Activated CD4-positive, alpha-beta memory T cell treated with anti-CD3 and anti-CD28 coated beads for 36 hours (primary cell): ENCODE measurements at regions not wholly inside any gene's neighbourhood (a gene's known extent, or its start where the extent isn't known, plus 50 kb on each side); places are given as distances from the start of the nearest gene placed in this dataset.

Experiments
- CTCF ChIA-PET: fragments of 350-600 bp; sonication (Branson Sonifier 250); formaldehyde crosslinking; loops from one replicate; lab custom pipeline; 2021; ENCODE audit warnings: antibody characterized with exemption, inconsistent platforms; lab: Charles Lee
- POLR2A ChIA-PET: fragments of 350-600 bp; sonication (Branson Sonifier 250); formaldehyde crosslinking; loops from one replicate; lab custom pipeline; 2021; ENCODE audit warnings: antibody characterized with exemption; lab: Charles Lee
- DNase-seq: peaks from one replicate; pipeline ENCODE4 v3.0.0-alpha.2; 2020
- H3K27ac Mint-ChIP-seq: one replicate; pipeline ENCODE4 v1.8.0; 2021; ENCODE audit warnings: mixed read lengths
- H3K27me3 Mint-ChIP-seq: one replicate; pipeline ENCODE4 v1.8.0; 2021; ENCODE audit warnings: mixed read lengths
- H3K36me3 Mint-ChIP-seq: one replicate; pipeline ENCODE4 v1.8.0; 2021; ENCODE audit warnings: mixed read lengths
- H3K4me1 Mint-ChIP-seq: one replicate; pipeline ENCODE4 v1.8.0; 2021; ENCODE audit warnings: low read depth, mixed read lengths
- H3K4me3 Mint-ChIP-seq: one replicate; pipeline ENCODE4 v1.8.0; 2021; ENCODE audit warnings: mild to moderate bottlenecking, mixed read lengths
- H3K9me3 Mint-ChIP-seq: one replicate; pipeline ENCODE4 v1.8.0; 2021; ENCODE audit warnings: mixed read lengths
- intact Hi-C: fragments of 100-400 bp; cut with micrococcal nuclease; formaldehyde crosslinking; loops from one replicate; pipeline ENCODE4 v1.15.1; 2023

DNA sequence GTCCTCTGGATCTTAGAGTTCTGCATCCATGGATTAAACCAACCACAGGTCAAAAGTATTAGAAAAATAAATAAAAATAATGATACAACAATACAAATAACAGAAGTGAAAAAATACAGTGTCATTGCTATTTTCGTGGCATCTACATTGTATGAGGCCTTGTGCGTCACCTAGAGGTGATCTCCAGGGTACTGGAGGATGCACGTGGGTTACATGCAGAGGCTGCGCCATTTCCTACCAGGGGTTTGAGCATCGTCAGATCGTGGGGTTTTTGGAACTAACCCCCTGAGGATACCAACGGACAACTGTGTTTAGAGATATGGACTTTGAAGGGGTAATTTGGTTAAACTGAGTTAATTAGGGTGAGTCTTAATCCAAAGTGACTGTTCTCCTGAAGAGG is 224.7 kb downstream of the ENGASE start:
- POLR2A ChIA-PET = no interaction called here
- intact Hi-C loops = no loop called here
- CTCF ChIA-PET = no interaction called here
- DNase-seq = no peak
- Mint-ChIP-seq H3K9me3 (no peaks in the 10 kb centered on the region), H3K27me3 (peaks cover 31% of the 10 kb centered on the region), H3K4me3 (no peak overlapping the region), H3K27ac (no peak overlapping the region), H3K36me3 (no peaks in the 10 kb centered on the region), H3K4me1 (no peaks in the 10 kb centered on the region)

DNA sequence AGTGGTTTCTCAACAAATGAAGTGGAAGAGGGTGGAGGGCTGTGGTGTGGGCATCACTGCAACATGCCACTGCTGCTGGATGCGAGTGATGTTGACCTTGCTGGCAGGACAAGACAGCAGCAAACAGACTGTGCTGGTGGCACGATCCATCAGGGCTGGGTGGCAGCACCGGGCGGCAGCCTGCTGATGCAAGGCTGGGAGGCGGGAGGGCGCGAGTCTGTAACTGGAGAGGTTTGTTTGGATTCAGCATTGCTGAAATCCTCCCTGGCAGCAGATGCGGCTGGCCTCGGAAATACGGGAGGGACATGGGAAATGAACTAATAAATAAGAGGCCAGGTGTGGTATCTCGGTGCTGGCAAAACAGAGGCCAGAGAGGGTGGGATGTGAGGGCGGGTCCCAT is 224.2 kb downstream of the ENGASE start:
- H3K4me1 Mint-ChIP-seq = no peaks in the 10 kb centered on the region
- intact Hi-C loops = no loop called here

DNA sequence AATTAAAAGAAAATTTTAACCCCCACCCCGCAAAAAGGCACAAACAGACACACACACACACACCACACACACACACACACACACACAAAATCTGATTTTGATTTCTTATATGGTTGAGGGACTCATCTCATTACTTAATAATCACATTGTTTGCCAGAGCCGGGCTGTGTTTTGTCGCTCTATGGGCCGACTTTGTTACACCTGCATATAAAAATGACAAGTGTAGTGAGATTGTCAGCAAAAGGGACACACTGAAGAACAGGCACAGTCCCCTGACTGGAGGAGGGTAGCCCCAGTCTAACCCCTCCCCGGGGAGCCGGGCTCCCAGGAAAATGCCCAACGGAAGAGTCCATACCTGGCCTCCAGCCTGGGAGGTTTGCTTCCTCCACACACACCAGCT is 221.6 kb downstream of the ENGASE start:
- CTCF ChIA-PET = no interaction called here
- DNase-seq = no peak
- H3K4me1 Mint-ChIP-seq = no peaks in the 10 kb centered on the region
- H3K9me3 Mint-ChIP-seq = no peaks in the 10 kb centered on the region
- H3K27me3 Mint-ChIP-seq = peaks cover 29% of the 10 kb centered on the region
- H3K27ac Mint-ChIP-seq = no peak overlapping the region
- H3K4me3 Mint-ChIP-seq = no peak overlapping the region
- intact Hi-C loops = no loop called here
- POLR2A ChIA-PET = no interaction called here
- no peaks in the 10 kb centered on the region for H3K36me3 Mint-ChIP-seq

More for the DNA sequence above, 224.2 kb downstream of the ENGASE start:
- no peak overlapping the region for H3K4me3 Mint-ChIP-seq
- H3K36me3 Mint-ChIP-seq = no peaks in the 10 kb centered on the region
- no peaks in the 10 kb centered on the region for H3K9me3 Mint-ChIP-seq
- no peak overlapping the region for H3K27ac Mint-ChIP-seq
- DNase-seq = no peak
- ChIA-PET CTCF (no interaction called here), POLR2A (no interaction called here)
- H3K27me3 Mint-ChIP-seq = peaks cover 33% of the 10 kb centered on the region

DNA sequence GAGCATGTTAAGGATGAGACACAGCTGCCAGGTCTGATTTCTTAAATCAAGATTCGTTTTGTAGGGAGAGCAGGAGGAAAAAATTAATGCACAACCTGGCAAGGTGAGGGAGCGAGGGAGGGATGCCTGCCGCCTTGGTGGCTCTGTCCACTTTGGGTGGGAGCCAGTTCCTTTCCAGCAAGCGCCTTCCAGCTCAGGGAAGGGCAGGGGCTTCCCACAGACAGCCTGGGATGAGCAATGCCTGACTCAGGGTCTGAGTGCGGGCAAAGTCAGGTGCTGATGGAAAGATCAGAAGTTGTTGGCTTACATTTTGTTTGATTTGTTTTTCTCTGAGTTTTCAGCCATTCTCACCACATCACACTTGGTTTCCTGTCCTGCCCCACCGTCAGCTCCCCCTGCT is 220.7 kb downstream of the ENGASE start:
- POLR2A ChIA-PET = no interaction called here

DNA sequence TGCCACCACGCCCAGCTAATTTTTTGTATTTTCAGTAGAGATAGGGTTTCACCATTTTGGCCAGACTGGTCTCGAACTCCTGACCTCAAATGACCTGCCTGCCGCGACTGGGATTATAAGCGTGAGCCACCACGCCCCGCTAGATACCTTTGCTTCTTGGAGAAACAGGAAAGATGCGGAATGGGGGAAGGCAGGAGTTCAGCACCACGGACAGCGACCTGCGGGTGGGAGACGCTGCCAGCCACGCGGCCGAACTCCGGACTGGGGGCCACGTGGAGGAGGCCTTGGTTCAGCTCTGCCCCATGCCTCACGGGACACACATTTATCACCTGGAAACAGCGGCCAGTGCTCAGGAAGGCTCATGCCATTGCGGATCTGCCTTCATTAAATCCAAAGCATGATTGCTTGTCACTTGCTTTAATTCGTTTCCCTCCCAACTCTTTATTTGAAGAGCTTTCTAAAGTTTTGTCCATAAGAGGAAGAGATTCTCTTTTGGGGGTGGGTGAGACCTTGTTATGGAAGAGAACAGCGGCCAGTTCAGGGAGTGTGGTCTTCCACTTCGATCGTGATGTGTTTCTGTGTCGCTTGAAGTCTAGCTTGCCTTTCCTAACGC is 219.9 kb downstream of the ENGASE start:
- Mint-ChIP-seq H3K36me3 (no peaks in the 10 kb centered on the region), H3K4me1 (no peaks in the 10 kb centered on the region), H3K4me3 (no peak overlapping the region), H3K27me3 (peaks cover 32% of the 10 kb centered on the region), H3K27ac (peak overlapping the region; percentile 38), H3K9me3 (no peaks in the 10 kb centered on the region)
- ChIA-PET CTCF (no interaction called here), POLR2A (no interaction called here)
- intact Hi-C loops = no loop called here
- DNase-seq = peak; percentile 61

More for the DNA sequence above, 220.7 kb downstream of the ENGASE start:
- Mint-ChIP-seq H3K27me3 (peaks cover 29% of the 10 kb centered on the region), H3K9me3 (no peaks in the 10 kb centered on the region), H3K36me3 (no peaks in the 10 kb centered on the region), H3K4me1 (no peaks in the 10 kb centered on the region), H3K4me3 (no peak overlapping the region), H3K27ac (no peak overlapping the region)
- intact Hi-C loops = no loop called here
- CTCF ChIA-PET = no interaction called here
- DNase-seq = no peak

DNA sequence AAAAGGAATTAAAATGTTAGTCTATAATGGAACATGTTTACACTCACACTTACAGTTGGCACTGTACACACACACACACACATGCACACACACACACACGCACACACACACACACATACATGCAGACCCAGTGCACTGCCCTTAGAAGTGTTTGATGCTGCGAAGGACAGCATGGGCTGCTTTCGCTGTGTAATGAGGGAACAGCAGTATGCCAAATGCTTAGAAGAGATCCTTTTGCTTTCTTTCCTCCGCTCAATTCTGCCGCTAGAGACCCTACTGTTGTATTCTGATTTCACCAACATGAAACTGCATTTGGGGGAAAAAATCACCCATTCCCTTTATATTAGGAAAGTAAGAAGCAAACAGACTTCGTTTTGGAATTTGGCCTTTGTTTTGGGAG is 217.9 kb downstream of the ENGASE start:
- peaks cover 33% of the 10 kb centered on the region for H3K27me3 Mint-ChIP-seq
- no peak overlapping the region for H3K4me3 Mint-ChIP-seq
- DNase-seq = no peak
- no peaks in the 10 kb centered on the region for H3K36me3 Mint-ChIP-seq
- no peaks in the 10 kb centered on the region for H3K9me3 Mint-ChIP-seq
- ChIA-PET CTCF (no interaction called here), POLR2A (no interaction called here)
- H3K4me1 Mint-ChIP-seq = no peaks in the 10 kb centered on the region
- no peak overlapping the region for H3K27ac Mint-ChIP-seq
- intact Hi-C loops = no loop called here

DNA sequence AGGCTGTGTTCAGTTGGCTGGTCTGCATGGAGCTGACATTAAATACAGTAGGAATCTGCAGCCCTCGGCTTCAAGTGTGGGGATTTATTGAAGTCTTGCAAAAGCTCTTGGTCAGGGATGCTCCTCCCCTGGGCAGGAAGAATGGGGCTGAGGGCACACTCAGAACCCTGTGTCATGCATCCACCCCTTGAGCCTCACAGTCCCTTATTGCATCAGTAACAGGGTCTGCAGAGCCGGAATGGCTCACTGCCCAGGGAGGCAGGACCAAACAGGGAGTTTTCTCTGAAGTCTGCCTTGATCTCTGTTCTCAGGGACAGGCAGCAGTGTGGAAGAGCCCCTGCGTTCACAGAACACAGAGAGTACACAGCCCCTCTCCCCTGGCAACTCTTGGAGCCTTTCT is 216.8 kb downstream of the ENGASE start:
- DNase-seq = no peak
- POLR2A ChIA-PET = no interaction called here
- H3K27me3 Mint-ChIP-seq = peaks cover 35% of the 10 kb centered on the region
- CTCF ChIA-PET = interaction anchor here (1.2 kb wide), 1 partner anchor 100 kb away, joined by 3 read pairs; no protein-coding TSS in a partner anchor
- no peaks in the 10 kb centered on the region for H3K4me1 Mint-ChIP-seq
- H3K27ac Mint-ChIP-seq = no peak overlapping the region
- no peaks in the 10 kb centered on the region for H3K36me3 Mint-ChIP-seq
- H3K4me3 Mint-ChIP-seq = no peak overlapping the region
- no peaks in the 10 kb centered on the region for H3K9me3 Mint-ChIP-seq
- intact Hi-C loops = no loop called here

DNA sequence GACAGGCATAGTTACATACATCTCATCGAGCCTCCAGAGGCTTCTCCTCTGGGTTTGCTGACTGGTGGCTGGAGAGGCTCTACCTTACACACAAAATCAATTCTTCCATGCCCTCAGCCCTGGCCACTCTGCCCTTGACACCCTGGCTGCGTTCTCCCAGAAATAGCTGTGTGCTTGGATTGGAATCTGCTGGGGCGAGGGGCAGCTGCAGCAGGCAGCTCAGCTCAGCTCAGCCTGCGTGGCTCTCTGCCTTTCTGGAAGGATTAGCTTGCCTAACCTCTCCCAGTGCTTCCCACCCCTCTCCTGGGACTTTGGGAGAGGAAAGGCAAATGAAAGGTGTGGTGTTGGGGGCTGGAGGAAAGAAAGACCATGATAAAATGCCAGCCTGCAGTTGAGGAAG is 216.1 kb downstream of the ENGASE start:
- Mint-ChIP-seq H3K4me1 (no peaks in the 10 kb centered on the region), H3K4me3 (no peak overlapping the region), H3K27ac (no peak overlapping the region), H3K9me3 (no peaks in the 10 kb centered on the region), H3K36me3 (no peaks in the 10 kb centered on the region), H3K27me3 (peaks cover 37% of the 10 kb centered on the region)
- intact Hi-C loops = no loop called here
- ChIA-PET CTCF (interaction anchor here (1.2 kb wide), 1 partner anchor 101 kb away, joined by 3 read pairs; no protein-coding TSS in a partner anchor), POLR2A (no interaction called here)
- no peak for DNase-seq

DNA sequence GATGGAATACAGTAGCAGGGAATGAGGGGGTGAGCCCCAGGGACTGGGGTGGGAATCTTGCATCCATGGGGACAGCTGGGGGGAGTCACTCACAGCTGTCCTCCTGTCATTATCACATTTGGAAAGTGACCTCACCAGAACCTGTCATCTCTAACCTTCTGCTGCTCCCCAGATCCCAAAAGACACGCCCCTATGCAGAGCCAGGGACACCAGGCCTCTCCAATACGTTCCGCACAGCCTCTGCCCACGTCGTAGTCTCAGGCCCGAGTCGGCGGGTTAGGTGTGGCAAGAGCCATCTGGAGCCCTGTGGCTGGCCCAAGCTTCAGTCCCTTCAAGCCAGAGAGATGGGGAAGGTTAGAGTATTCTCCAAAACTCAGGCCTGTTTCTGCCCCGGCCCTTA is 214.3 kb downstream of the ENGASE start:
- H3K4me1 Mint-ChIP-seq = no peaks in the 10 kb centered on the region
- CTCF ChIA-PET = no interaction called here
- DNase-seq = no peak
- H3K27me3 Mint-ChIP-seq = peaks cover 31% of the 10 kb centered on the region
- no peaks in the 10 kb centered on the region for H3K9me3 Mint-ChIP-seq
- POLR2A ChIA-PET = interaction anchor here (1.1 kb wide), 1 partner anchor 86 kb away, joined by 3 read pairs; no protein-coding TSS in a partner anchor
- no peaks in the 10 kb centered on the region for H3K36me3 Mint-ChIP-seq
- intact Hi-C loops = no loop called here
- H3K27ac Mint-ChIP-seq = no peak overlapping the region
- no peak overlapping the region for H3K4me3 Mint-ChIP-seq

DNA sequence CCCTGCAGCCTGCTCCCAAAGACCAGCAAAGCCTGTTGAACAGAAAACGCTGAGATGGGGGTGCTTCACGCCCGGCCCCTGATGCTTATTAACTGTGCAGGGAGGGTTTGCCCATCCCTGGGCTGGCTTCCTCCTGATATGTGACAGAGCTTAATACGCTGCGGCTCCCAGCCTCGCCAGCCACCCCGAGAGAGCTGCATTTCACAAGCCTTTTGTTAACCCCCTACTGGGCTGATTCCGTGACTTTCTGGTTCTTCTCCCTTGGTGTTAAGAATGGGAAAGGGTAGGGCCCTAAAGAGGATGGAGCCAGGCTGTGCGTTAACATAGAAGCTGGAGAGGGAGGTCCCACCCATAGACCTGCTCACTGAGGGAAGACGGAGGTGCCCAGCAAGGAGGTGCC is 211.8 kb downstream of the ENGASE start:
- H3K27me3 Mint-ChIP-seq = peaks cover 31% of the 10 kb centered on the region
- no peak overlapping the region for H3K27ac Mint-ChIP-seq
- intact Hi-C loops = no loop called here
- CTCF ChIA-PET = no interaction called here
- H3K36me3 Mint-ChIP-seq = no peaks in the 10 kb centered on the region
- H3K4me3 Mint-ChIP-seq = no peak overlapping the region
- no peaks in the 10 kb centered on the region for H3K9me3 Mint-ChIP-seq
- DNase-seq = no peak
- POLR2A ChIA-PET = no interaction called here
- no peaks in the 10 kb centered on the region for H3K4me1 Mint-ChIP-seq

DNA sequence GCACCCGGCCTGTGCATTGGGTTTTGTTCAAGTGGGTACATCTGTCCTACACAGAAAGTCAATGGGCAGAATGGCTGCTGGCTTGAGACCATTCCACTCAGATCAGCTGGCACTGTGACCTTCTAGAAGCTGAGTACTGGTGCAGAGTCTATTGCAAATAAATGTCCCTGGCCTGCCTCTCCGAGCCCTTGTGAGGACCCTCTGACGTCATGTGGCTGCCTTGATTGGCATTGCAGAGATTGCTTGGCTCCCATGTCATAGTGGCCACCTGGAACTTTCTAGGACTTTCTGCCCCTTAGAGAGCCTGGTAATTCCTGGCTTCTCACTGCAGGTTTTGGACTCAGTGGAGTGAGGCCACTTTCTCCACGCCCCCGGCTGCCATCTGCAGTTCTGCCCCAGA is 211.3 kb downstream of the ENGASE start:
- H3K9me3 Mint-ChIP-seq = no peaks in the 10 kb centered on the region
- peaks cover 31% of the 10 kb centered on the region for H3K27me3 Mint-ChIP-seq
- DNase-seq = no peak
- intact Hi-C loops = no loop called here
- no peaks in the 10 kb centered on the region for H3K36me3 Mint-ChIP-seq
- H3K27ac Mint-ChIP-seq = no peak overlapping the region
- ChIA-PET CTCF (no interaction called here), POLR2A (no interaction called here)
- H3K4me3 Mint-ChIP-seq = no peak overlapping the region
- H3K4me1 Mint-ChIP-seq = no peaks in the 10 kb centered on the region

DNA sequence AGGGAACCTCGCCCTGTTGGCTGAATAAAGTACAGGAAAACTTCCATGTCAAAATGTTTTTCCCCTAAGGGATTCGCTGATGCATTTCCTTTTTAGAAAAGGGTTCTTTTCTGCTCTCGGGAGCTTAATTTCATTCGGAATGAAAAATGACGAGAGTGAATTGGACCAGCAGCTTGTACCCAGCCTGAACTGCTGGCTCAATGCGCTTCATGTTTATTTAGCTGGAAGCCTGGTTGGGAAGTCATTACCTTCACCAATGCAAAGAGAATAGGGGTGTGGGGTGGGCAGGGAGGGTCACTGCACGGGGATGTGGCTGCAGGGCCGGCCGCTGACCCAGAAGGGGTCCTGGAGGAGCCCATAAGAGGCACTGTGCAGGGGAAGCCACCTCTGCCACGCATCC is 207.7 kb downstream of the ENGASE start:
- Mint-ChIP-seq H3K27me3 (peaks cover 15% of the 10 kb centered on the region), H3K4me1 (no peaks in the 10 kb centered on the region), H3K36me3 (no peaks in the 10 kb centered on the region), H3K9me3 (no peaks in the 10 kb centered on the region), H3K4me3 (no peak overlapping the region), H3K27ac (no peak overlapping the region)
- POLR2A ChIA-PET = no interaction called here
- CTCF ChIA-PET = no interaction called here
- no peak for DNase-seq
- intact Hi-C loops = no loop called here

DNA sequence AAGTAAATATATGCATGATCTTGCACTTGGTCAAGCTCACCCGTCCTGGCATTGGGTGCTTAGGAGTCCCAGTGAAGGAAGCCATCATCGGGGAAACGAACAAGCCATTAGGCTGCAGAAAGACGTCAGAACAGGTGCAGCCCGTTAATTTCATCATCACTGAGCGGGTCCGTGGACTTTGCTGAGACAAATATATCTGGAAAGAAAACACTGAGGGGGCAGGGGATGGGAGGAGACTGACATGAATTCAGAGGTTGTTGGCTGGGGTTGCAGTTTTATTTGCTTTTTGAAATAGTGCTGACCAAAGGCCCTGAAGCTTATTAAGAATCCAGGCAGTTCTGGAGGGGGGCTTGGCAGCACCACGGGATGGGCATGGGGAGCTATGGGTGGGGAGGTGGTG is 207.2 kb downstream of the ENGASE start:
- no peaks in the 10 kb centered on the region for H3K36me3 Mint-ChIP-seq
- ChIA-PET CTCF (no interaction called here), POLR2A (no interaction called here)
- H3K9me3 Mint-ChIP-seq = no peaks in the 10 kb centered on the region
- H3K4me1 Mint-ChIP-seq = no peaks in the 10 kb centered on the region
- peaks cover 15% of the 10 kb centered on the region for H3K27me3 Mint-ChIP-seq
- intact Hi-C loops = no loop called here
- DNase-seq = no peak
- H3K27ac Mint-ChIP-seq = no peak overlapping the region
- no peak overlapping the region for H3K4me3 Mint-ChIP-seq
